HG03457 (cell line): ENCODE measurements at regions not wholly inside any gene's neighbourhood (a gene's known extent, or its start where the extent isn't known, plus 50 kb on each side); places are given as distances from the start of the nearest gene placed in this dataset.

Experiments
- ATAC-seq: cut with Tn5 transposase; IDR thresholded peaks from one replicate; pipeline ENCODE4 v1.9.1; 2021; ENCODE audit warnings: moderate number of reproducible peaks; ENCODE audit not compliant: unreplicated experiment

DNA sequence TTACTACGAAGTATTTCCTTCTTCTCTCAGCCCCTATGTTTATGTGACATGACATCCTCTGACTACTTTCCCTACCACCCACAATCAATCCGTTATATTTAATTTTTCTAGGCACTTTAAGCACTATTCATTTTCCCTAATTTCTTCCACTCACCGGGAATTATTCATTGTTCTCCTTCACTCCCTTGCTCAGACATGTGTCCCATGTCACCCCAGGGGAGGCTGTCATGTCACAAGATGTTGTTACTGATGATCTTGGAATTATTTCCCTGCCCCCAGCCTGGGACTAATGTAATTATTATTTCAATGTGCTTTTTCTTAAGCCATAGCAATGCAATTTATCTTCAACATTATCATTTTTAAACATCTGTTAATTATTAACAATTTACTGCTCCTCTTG, 317.2 kb downstream of the PHF14 start:
- ATAC-seq, result no peak

DNA sequence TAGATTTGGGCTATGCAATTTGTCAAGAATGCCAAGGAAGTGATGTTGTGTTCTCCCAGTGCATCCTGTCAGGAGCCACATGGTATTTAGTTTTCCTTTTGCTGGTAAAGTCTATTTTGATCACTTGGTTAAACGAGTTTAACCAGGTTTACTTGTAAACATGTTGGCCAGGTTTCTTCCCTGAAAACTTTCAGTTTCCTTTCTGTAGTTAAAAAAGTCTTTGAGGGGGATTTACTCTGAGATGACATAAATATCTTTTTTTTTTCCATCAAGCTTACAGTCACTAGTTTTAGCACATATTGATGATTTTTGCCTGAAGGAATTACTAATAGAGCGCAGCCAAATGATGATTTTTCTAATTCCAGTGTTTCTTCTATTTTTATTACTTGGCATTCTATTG, 320.5 kb downstream of the PHF14 start:
- no peak for ATAC-seq

DNA sequence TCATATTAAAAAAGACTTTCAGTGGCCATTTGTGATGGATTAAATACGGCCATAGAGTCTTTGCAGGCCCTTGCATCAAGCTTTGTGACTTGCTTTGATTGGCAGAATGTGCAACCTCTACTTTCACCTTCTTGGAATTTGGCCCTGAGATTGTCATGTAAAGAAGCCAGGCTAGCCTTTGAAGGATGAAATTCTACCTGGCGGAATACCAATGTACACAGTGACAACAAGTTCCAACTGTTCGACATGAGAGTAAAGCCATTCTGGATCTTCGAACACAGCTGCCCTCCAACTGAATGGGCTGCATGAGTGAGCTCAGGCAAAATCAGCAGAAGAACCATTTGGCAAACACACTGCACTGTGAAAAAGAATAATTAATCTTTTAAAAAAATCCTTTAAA, 321.3 kb downstream of the PHF14 start:
- no peak for ATAC-seq

DNA sequence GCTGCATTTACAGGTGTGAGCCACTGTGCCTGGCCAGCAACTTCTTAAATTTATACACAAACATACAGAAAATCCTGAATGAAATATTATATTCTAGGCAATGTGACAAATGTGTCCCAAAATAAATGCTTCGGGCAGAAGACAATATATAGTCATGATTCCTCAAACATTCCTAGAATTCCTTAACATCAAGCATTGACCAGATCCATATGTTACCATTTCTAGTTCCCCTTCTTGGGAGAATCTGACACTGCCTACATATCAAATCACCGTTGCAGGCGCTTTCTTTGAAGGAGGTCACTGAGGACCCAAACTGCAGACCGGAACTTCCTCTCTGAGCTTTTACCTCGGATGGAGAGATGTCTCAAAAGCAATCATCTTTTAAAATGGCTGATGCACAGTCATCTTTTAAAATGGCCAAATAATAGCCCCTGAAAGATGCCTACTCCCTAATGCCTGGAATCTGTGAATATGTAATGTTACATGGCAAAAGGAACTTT, 323.5 kb downstream of the PHF14 start:
- ATAC-seq, result no peak

DNA sequence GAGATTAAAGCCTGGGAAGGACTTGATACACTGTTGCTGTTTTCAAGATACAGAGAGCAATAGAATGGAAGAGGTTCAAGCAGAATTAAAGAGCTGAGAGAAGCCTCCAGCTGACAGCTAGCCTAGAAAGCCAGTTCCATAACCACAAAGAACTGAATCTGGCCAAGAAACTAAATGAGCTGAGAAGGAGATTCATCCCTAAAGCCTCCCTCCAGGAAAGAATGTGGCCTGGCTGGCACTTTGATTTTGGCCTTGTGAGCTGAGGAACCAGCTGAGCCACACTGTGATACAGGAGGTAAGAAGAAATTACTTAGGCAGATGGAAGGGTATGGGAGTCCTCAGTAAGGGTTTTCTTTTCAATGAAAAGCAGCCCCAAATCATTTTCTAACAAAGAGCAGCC, 324.1 kb downstream of the PHF14 start:
- ATAC-seq, result no peak

DNA sequence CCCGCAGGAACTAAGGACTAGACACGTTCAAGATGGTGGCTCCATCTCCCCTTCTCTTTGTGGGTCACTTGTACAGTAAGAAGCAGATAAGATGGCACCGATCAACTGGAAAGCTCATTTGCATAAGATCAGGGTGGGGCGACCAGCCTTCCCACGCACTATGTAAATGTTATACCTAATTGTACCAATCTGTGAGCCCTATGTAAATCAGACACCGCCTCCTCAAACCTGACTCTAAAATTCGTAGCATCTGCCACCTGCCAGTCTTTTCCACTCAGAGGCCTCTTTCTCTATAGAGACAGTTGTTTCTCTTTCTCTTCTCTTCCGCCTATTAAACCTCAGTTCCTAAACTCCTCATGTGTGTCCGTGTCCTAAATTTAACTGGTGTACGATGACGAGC, 324.5 kb downstream of the PHF14 start:
- no peak for ATAC-seq

DNA sequence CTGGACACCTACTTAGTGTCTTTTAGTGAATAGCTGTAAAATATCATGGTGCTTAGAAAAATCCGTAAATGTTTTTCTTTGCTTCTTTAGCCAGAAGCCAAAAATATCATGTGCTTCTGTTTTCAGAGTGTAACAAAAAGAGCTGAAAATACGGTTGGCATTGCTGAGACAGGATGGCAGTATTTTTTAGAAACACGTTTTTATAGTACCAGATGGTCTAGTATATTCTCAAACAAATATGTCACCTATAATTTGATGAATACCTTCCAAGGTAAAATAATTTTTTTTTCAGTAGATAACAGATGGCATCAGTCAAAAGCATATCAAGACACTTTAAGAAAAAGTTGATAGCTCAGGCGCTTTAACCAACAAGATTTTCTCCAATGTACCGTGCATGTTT, 326.6 kb downstream of the PHF14 start:
- no peak for ATAC-seq

DNA sequence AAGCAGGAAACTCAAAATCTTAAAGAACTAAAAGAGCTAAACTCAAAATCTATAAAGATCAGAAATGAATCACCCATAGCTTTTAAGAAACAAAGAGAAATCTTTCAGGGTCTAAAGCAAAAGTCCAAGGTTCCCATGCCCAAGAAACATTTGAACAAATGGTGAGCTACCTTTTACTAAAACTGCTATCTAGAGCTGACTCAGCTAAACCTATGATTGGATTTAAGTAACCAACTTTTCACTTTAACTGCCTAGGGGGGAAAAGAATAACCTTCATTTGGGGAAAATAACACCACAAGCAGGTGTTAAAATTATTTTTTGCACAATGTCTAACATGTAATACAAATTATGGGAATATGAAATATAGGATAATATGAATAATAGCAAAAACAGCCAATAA, 328.4 kb downstream of the PHF14 start:
- no peak for ATAC-seq

DNA sequence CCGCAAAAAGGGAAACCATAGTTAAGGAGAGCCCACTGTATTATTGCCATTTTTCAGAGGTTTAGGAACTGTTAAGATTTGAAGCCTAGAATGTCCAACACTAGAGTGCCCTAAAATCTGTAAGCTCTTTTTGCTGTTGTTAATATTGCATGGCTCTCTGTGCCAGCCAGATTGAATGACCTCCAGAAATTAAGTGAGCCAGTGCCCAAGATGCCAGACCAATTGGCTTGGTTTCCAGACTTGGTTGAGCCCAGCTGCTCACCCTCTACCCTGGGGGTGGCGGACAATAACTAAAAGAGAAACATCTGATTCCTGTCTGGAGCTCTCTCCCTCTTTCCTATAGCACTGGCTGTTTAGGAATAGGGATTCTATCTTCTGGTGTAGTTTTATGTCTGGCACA, 340.1 kb downstream of the PHF14 start:
- ATAC-seq, result no peak

DNA sequence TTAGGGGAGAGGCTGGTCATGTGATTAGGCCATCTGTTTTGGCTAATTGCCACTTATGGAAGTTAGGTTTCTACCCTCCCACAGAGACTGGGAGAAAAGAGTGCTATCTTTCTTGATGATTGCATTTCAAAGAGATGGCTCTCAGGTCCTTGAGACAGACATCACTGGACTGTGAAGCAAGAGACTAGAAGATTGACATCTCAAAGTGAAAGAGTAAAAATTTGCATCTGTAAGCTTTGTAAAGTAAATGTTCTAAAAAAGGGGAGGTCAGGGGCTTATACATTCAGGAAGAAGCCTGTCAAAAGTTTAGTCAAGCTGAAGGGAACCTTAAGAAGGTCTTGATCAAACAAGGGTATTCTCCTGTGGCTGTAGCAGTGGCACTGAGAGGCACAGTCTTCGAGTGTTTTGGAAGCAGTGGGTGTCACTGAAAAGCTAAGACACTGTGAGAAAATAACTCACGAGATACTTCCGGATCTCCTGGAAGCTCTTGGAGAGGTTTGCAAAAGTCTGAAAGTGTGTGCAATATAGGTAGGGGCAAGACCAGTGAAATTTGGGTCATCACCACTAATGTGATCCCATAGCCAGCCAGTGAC, 342.1 kb downstream of the PHF14 start:
- peak; percentile 53 for ATAC-seq

DNA sequence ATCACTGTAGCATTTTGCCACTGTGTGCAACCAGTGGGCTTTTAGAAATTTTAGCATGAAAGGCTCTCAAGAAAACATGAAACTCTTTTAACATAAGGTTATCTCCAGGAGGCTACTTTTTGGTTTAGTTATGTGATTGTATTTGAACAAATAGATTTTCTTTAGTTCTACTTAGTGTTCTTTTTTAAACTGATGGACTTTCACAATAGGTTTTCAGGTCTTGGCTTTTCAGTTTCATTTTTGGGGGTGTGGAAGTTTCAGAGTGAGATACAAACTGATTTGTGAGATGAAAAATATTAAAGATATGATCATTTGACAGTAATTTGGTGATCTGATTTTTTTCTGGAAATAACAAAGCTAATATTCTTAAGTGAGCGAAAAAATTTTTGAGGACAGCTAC, 344.1 kb downstream of the PHF14 start:
- no peak for ATAC-seq

DNA sequence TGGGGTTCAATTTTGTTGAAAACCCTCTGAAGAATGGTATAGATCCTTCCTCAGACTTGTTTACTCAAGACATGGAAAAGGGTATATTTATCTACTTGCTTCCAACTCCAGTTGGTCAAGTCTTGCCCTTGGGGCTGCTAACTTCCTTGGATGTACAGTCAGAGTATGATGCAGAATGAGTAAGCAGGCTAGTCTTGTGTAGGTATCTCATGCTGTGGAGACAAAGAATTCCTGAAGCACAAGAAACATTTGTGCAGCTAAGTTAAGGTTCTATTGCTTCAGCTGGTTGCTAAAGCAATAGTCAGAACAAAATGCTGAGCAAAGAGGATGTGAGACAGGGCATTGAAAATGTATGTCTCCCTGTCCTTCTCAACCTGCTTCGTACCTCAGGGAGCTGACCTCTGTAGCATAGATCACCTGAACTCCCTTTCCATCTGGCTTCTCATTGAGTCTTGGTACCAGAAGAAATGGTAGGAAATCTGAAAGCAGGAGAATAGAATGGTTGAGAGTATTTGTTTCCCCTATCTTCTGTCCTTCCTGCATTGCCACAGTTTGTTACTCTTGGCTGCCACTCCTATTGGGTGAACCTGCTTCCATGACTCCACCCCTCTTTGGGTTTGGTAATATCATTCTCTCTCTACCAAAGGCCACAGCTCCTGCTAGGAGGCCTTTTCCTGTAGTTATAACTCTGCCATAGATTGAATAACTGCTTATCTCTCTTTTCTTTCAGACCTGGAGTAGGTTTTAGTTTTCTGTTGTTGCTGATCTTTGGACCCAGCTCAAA, 346.0 kb downstream of the PHF14 start:
- no peak for ATAC-seq
